ENCODE measurements at regions not wholly inside any gene's neighbourhood (a gene's known extent, or its start where the extent isn't known, plus 50 kb on each side); places are given as distances from the start of the nearest gene placed in this dataset.

DNA sequence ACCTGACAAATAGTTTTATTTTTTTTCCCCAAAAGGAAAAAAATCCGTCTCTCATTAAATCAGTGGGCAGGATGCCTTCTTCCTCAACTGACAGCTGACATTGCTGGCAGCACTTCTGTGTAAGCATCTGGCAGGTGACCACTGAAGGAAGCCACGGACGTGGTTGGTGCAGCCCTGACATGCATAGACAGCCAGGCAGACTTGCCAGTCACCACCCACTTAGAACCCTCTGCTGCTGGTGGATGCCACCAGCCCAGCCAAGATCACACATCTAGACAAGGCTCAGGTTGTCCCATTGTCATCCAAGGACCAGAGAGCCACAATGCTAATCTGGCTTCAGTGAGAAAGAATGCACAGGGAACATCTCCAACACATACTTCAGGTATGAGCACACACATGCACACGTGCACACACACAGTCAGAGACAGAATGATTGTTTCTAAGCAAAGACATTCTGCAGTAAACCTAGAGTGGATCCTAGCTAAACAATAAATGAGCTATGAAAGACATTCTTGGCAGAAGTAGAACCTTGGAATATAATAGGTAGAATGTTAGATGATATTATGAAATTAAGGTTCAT, 49.8 kb upstream of the BMAL1 start:
- WGBS (ENCODE audit: low lambda C conversion rate), result 92% methylated on average over 4 of the region's 4 CpGs
- Histone ChIP-seq H3K9me3 (no peaks in the 10 kb centered on the region), H3K4me3 (ENCODE audit: low read depth in 2 of 2, low read length in 1 of 2) (no peak overlapping the region), H3K36me3 (replicated peaks in 1 of 2; ENCODE audit: control insufficient read depth in 1 of 2, insufficient read depth in 2 of 2, low read length in 1 of 2) (no peaks in the 10 kb centered on the region), H3K4me2 (no peak overlapping the region), H3K27me3 (ENCODE audit: insufficient read depth) (no peaks in the 10 kb centered on the region), H3F3A (replicated peaks; ENCODE audit: insufficient read depth) (peaks cover 14% of the 10 kb centered on the region), H4K20me1 (ENCODE audit: insufficient read depth) (no peaks in the 10 kb centered on the region), H3K79me2 (ENCODE audit: insufficient read depth) (no peaks in the 10 kb centered on the region), H3K9ac (no peak overlapping the region), H3K27ac (ENCODE audit: low read depth in 2 of 2, low read length in 1 of 2) (no peak overlapping the region), H3K9me2 (no peaks in the 10 kb centered on the region), H3K4me1 (ENCODE audit: control insufficient read depth in 1 of 2, insufficient read depth in 2 of 2, low read depth in 1 of 2, low read length in 1 of 2) (peaks cover 8% of the 10 kb centered on the region in 2 experiments), H2AFZ (ENCODE audit: low read depth) (no peak overlapping the region)
- ChIA-PET CTCF (interaction anchor here (1.0 to 4.1 kb wide), 3 partner anchors 17 to 116 kb away, joined by 4 to 27 read pairs (median 5); no protein-coding TSS in a partner anchor), POLR2A (no interaction called here)
- no peak for TF ChIP-seq GATA2 (CRISPR knock-in tag; IDR thresholded peaks at IDR 0.05)
- TF ChIP-seq, protein P1, sequence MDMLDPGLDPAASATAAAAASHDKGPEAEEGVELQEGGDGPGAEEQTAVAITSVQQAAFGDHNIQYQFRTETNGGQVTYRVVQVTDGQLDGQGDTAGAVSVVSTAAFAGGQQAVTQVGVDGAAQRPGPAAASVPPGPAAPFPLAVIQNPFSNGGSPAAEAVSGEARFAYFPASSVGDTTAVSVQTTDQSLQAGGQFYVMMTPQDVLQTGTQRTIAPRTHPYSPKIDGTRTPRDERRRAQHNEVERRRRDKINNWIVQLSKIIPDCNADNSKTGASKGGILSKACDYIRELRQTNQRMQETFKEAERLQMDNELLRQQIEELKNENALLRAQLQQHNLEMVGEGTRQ (IDR thresholded peaks at IDR 0.05; ENCODE audit: borderline replicate concordance, low read depth, low read length), result no peak
- TF ChIP-seq RAD21 (IDR thresholded peaks at IDR 0.05; ENCODE audit: low read length), result no peak
- TF ChIP-seq SMC3 (IDR thresholded peaks at IDR 0.05; ENCODE audit: low read depth, low read length), result no peak
- TF ChIP-seq POLR2AphosphoS5 (IDR thresholded peaks at IDR 0.05; ENCODE audit: low read depth, low read length), result no peak
- TF ChIP-seq, protein P2, sequence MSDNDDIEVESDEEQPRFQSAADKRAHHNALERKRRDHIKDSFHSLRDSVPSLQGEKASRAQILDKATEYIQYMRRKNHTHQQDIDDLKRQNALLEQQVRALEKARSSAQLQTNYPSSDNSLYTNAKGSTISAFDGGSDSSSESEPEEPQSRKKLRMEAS (IDR thresholded peaks at IDR 0.05; ENCODE audit: low read depth), result no peak
- no peak for TF ChIP-seq NFIC (IDR thresholded peaks at IDR 0.05; ENCODE audit: borderline replicate concordance)
- TF ChIP-seq TCF12 (IDR thresholded peaks at IDR 0.05), result no peak
- TF ChIP-seq, protein P3, sequence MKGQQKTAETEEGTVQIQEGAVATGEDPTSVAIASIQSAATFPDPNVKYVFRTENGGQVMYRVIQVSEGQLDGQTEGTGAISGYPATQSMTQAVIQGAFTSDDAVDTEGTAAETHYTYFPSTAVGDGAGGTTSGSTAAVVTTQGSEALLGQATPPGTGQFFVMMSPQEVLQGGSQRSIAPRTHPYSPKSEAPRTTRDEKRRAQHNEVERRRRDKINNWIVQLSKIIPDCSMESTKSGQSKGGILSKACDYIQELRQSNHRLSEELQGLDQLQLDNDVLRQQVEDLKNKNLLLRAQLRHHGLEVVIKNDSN (IDR thresholded peaks at IDR 0.05; ENCODE audit: borderline replicate concordance, low read depth), result no peak
- no peak for TF ChIP-seq JUND (IDR thresholded peaks at IDR 0.05)
- no peak for TF ChIP-seq MXI1 (IDR thresholded peaks at IDR 0.05; ENCODE audit: low read depth, low read length)
- TF ChIP-seq, protein P4, sequence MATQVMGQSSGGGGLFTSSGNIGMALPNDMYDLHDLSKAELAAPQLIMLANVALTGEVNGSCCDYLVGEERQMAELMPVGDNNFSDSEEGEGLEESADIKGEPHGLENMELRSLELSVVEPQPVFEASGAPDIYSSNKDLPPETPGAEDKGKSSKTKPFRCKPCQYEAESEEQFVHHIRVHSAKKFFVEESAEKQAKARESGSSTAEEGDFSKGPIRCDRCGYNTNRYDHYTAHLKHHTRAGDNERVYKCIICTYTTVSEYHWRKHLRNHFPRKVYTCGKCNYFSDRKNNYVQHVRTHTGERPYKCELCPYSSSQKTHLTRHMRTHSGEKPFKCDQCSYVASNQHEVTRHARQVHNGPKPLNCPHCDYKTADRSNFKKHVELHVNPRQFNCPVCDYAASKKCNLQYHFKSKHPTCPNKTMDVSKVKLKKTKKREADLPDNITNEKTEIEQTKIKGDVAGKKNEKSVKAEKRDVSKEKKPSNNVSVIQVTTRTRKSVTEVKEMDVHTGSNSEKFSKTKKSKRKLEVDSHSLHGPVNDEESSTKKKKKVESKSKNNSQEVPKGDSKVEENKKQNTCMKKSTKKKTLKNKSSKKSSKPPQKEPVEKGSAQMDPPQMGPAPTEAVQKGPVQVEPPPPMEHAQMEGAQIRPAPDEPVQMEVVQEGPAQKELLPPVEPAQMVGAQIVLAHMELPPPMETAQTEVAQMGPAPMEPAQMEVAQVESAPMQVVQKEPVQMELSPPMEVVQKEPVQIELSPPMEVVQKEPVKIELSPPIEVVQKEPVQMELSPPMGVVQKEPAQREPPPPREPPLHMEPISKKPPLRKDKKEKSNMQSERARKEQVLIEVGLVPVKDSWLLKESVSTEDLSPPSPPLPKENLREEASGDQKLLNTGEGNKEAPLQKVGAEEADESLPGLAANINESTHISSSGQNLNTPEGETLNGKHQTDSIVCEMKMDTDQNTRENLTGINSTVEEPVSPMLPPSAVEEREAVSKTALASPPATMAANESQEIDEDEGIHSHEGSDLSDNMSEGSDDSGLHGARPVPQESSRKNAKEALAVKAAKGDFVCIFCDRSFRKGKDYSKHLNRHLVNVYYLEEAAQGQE (IDR thresholded peaks at IDR 0.05; ENCODE audit: low read depth, low read length), result no peak
- TF ChIP-seq EZH2phosphoT487 (IDR thresholded peaks at IDR 0.05; ENCODE audit: borderline replicate concordance, low read depth), result no peak
- TF ChIP-seq TAF1 (IDR thresholded peaks at IDR 0.05; ENCODE audit: borderline replicate concordance, low read depth, low read length), result no peak
- no peak for TF ChIP-seq FOSL2 (IDR thresholded peaks at IDR 0.05; ENCODE audit: borderline replicate concordance, low read depth)
- no peak for TF ChIP-seq FOXJ3 (CRISPR knock-in tag; IDR thresholded peaks at IDR 0.05)
- no peak for DNase-seq

Small RNAs in the stretch of these regions (small RNA-seq; reads per million reads assigned to genes)
- 0 reads per million in 7 experiments for gene AC022878.1

All from SK-N-SH (cell line).